HCT116 (cell line): ENCODE measurements at regions not wholly inside any gene's neighbourhood (a gene's known extent, or its start where the extent isn't known, plus 50 kb on each side); places are given as distances from the start of the nearest gene placed in this dataset.
A peak's percentile ranks its signal among the peaks of the same experiment; 100 is the strongest.

Experiments
- ATAC-seq: fragments of 200-7000 bp; cut with Tn5 transposase; 2 replicates; pipeline ENCODE4 v1.9.1; 2020; ENCODE audit warnings: mild to moderate bottlenecking, moderate library complexity
- BruUV-seq: library from RNA; stranded (reverse); fragments of 400-500 nt; replicated peaks from 2 replicates; lab custom pipeline; 2021; lab: Mats Ljungman, UMichigan
- CTCF ChIA-PET: fragments of 300-600 bp; sonication (Branson Sonifier 250); formaldehyde crosslinking; loops from one replicate; lab custom pipeline; 2021; ENCODE audit warnings: antibody characterized with exemption; lab: Charles Lee
- POLR2A ChIA-PET: fragments of 300-600, 350-600 bp; sonication (Branson Sonifier 250); formaldehyde crosslinking; loops from one replicate; lab custom pipeline; 2021; ENCODE audit warnings: antibody characterized with exemption; lab: Charles Lee
- RAD21 ChIA-PET, 2 experiments: fragments of 300-600 bp; sonication (Branson Sonifier 250); formaldehyde crosslinking; loops; one replicate each; lab custom pipeline; 2023; ENCODE audit warnings: low total read pairs in 2 of 2; ENCODE audit not compliant: uncharacterized antibody in 2 of 2, unreplicated experiment in 2 of 2, low non-redundant PET in 1 of 2; lab: Charles Lee
- DNase-seq: peaks from one replicate; pipeline ENCODE4 v3.0.0-alpha.2; 2010; ENCODE audit warnings: low read depth, low spot score
- H2AFZ ChIP-seq: fragments of 200-600 bp; shearing (Covaris generic), sonication (generic); 2 replicates; pipeline ENCODE4 v1.6.1; 2017; ENCODE audit warnings: low read depth, mixed run types, mixed read lengths, antibody characterized with exemption, low read length; ENCODE audit not compliant: poor library complexity, severe bottlenecking
- H3K27ac ChIP-seq: 2 replicates; pipeline ENCODE4 v1.5.1; 2012; ENCODE audit warnings: low read depth, low read length
- H3K27me3 ChIP-seq: fragments of 200-600 bp; sonication (generic); 2 replicates; pipeline ENCODE4 v1.6.1; 2016; ENCODE audit warnings: mixed run types, low read length, mixed read lengths; ENCODE audit not compliant: insufficient read depth
- H3K36me3 ChIP-seq, 2 experiments: fragments of 200-500 bp in 1 of 2; fragments of 200-600 bp in 1 of 2; sonication (Bioruptor generic) in 1 of 2; sonication (generic) in 1 of 2; 2 replicates each; pipeline versions ENCODE4 v1.5.1 to v1.6.1; 2014 to 2016; ENCODE audit warnings: low read length in 2 of 2, inconsistent platforms in 1 of 2, mixed read lengths in 1 of 2, mixed run types in 1 of 2; ENCODE audit not compliant: insufficient read depth in 2 of 2, control insufficient read depth in 1 of 2
- H3K4me1 ChIP-seq, 2 experiments: fragments of 200-600 bp in 1 of 2; sonication (generic) in 1 of 2; 2 replicates each; pipeline versions ENCODE4 v1.5.1 to v1.6.1; 2012 to 2017; ENCODE audit warnings: low read length in 2 of 2, inconsistent platforms in 1 of 2, mild to moderate bottlenecking in 1 of 2, mixed read lengths in 1 of 2, mixed run types in 1 of 2, moderate library complexity in 1 of 2; ENCODE audit not compliant: insufficient read depth in 2 of 2, control insufficient read depth in 1 of 2
- H3K4me2 ChIP-seq: fragments of 200-600 bp; sonication (generic); 2 replicates; pipeline ENCODE4 v1.6.1; 2017; ENCODE audit warnings: mixed run types, low read length, mixed read lengths
- H3K4me3 ChIP-seq, 2 experiments: fragments of 200-600 bp in 1 of 2; sonication (generic) in 1 of 2; replicated peaks in 1 of 2; 2 replicates each; pipeline ENCODE4 v1.5.1; 2011 to 2016; ENCODE audit warnings: low read length in 2 of 2, control low read depth in 1 of 2, low read depth in 1 of 2, mild to moderate bottlenecking in 1 of 2, mixed read lengths in 1 of 2, mixed run types in 1 of 2
- H3K79me2 ChIP-seq: fragments of 200-600 bp; sonication (generic); 2 replicates; pipeline ENCODE4 v1.6.1; 2017; ENCODE audit warnings: mild to moderate bottlenecking, mixed run types, low read length, moderate library complexity, mixed read lengths; ENCODE audit not compliant: insufficient read depth
- H3K9ac ChIP-seq: fragments of 200-600 bp; sonication (generic); 2 replicates; pipeline ENCODE4 v1.6.1; 2016; ENCODE audit warnings: low read length, mixed read lengths
- H3K9me2 ChIP-seq: fragments of 200-600 bp; sonication (generic), shearing (Covaris generic); 2 replicates; pipeline ENCODE4 v1.6.1; 2017; ENCODE audit warnings: mixed run types, mild to moderate bottlenecking, moderate library complexity; ENCODE audit not compliant: insufficient read depth
- H3K9me3 ChIP-seq, 2 experiments: fragments of 200-500 bp in 1 of 2; fragments of 200-600 bp in 1 of 2; sonication (Bioruptor generic) in 1 of 2; sonication (generic) in 1 of 2; 2 replicates each; pipeline ENCODE4 v1.6.1; 2014 to 2017; ENCODE audit warnings: low read length in 2 of 2, mixed read lengths in 2 of 2, inconsistent platforms in 1 of 2, low read depth in 1 of 2, mild to moderate bottlenecking in 1 of 2, mixed run types in 1 of 2, moderate library complexity in 1 of 2; ENCODE audit not compliant: control insufficient read depth in 1 of 2, insufficient read depth in 1 of 2
- H4K20me1 ChIP-seq: fragments of 200-600 bp; sonication (generic), shearing (Covaris generic); 2 replicates; pipeline ENCODE4 v1.6.1; 2017; ENCODE audit warnings: mixed run types, mild to moderate bottlenecking, moderate library complexity; ENCODE audit not compliant: insufficient read depth
- ATF3 ChIP-seq: IDR thresholded peaks from 2 replicates; pipeline ENCODE4 v1.6.1; 2012
- CBX3 ChIP-seq: IDR thresholded peaks from 2 replicates; pipeline ENCODE4 v1.6.1; 2012; ENCODE audit warnings: low read depth
- CEBPB ChIP-seq: IDR thresholded peaks from 2 replicates; pipeline ENCODE4 v1.6.1; 2012; ENCODE audit warnings: low read depth
- CTCF ChIP-seq, 3 experiments: fragments of 200-600 bp in 1 of 3; sonication (generic) in 1 of 3; IDR thresholded peaks in 2 of 3; conservative IDR thresholded peaks in 1 of 3; 2 replicates each; pipeline ENCODE4 v1.5.1; 2012 to 2017; ENCODE audit warnings: low read depth in 2 of 3, low read length in 2 of 3, antibody characterized with exemption in 1 of 3, borderline replicate concordance in 1 of 3, control low read depth in 1 of 3, mild to moderate bottlenecking in 1 of 3, mixed read lengths in 1 of 3, mixed run types in 1 of 3, moderate library complexity in 1 of 3; ENCODE audit not compliant: insufficient read depth in 1 of 3
- EZH2phosphoT487 ChIP-seq: fragments of 200-600 bp; IDR thresholded peaks from 2 replicates; pipeline ENCODE4 v1.6.1; 2018; ENCODE audit warnings: antibody characterized with exemption, borderline replicate concordance
- FOSL1 ChIP-seq: IDR thresholded peaks from 2 replicates; pipeline ENCODE4 v1.6.1; 2012; ENCODE audit warnings: low read depth
- POLR2AphosphoS5 ChIP-seq: IDR thresholded peaks from 2 replicates; pipeline ENCODE4 v1.6.1; 2011; ENCODE audit warnings: mild to moderate bottlenecking, low read depth, low read length, moderate library complexity
- RAD21 ChIP-seq: IDR thresholded peaks from 2 replicates; pipeline ENCODE4 v1.6.1; 2012; ENCODE audit warnings: low read depth, mild to moderate bottlenecking
- SRF ChIP-seq: IDR thresholded peaks from 2 replicates; pipeline ENCODE4 v1.6.1; 2012; ENCODE audit warnings: low read depth
- YY1 ChIP-seq: IDR thresholded peaks from 2 replicates; pipeline ENCODE4 v1.6.1; 2011; ENCODE audit warnings: low read length, low read depth, moderate library complexity, mild to moderate bottlenecking; ENCODE audit not compliant: insufficient replicate concordance; ENCODE audit errors: extremely low read depth
- ZFX ChIP-seq: fragments of 450-650 bp; IDR thresholded peaks from 2 replicates; pipeline ENCODE4 v1.6.1; 2017
- ZNF274 ChIP-seq: fragments of 200-500 bp; sonication (Bioruptor generic); IDR thresholded peaks from 2 replicates; pipeline ENCODE4 v1.6.1; 2014; ENCODE audit warnings: mild to moderate bottlenecking, low read depth, low read length, inconsistent platforms
- intact Hi-C: fragments of 100-400 bp; cut with micrococcal nuclease; formaldehyde crosslinking; loops from 2 replicates; pipeline ENCODE4 v1.10.0; 2022
- TF ChIP-seq, protein P1 (sequence below): IDR thresholded peaks from 2 replicates; pipeline ENCODE4 v1.6.1; 2011; ENCODE audit warnings: mild to moderate bottlenecking, low read length, moderate library complexity; ENCODE audit not compliant: insufficient replicate concordance; ENCODE audit errors: extremely low read depth
- TF ChIP-seq, protein P2 (sequence below): IDR thresholded peaks from 2 replicates; pipeline ENCODE4 v1.6.1; 2012

DNA sequence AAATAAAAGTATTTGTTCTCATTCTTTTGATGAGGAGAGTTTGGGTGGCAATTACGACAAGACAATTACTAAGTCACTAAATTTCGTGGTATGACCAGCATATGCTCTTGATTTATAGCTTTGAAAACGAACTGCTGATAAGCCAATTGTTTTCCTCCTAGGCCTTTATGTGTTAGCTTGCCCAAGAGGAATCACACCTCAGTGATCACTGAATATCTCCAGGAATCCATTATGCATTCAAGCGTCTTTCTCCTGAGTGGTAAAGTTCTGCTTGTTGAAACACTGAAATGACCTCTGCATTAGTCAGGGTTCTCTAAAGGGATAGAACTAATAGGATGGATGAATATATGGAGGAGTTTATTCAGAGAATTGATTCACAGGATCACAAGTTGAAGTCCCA, 677.7 kb upstream of the MEF2C start:
- H3K9ac ChIP-seq: no peak overlapping the region
- H3K36me3 ChIP-seq: no peaks in the 10 kb centered on the region
- H3K4me3 ChIP-seq: no peak overlapping the region
- H3K9me2 ChIP-seq: no peaks in the 10 kb centered on the region
- no peak for TF ChIP-seq EZH2phosphoT487
- no peak for TF ChIP-seq YY1
- no peak for TF ChIP-seq POLR2AphosphoS5
- no peak for TF ChIP-seq FOSL1
- TF ChIP-seq, protein P1, sequence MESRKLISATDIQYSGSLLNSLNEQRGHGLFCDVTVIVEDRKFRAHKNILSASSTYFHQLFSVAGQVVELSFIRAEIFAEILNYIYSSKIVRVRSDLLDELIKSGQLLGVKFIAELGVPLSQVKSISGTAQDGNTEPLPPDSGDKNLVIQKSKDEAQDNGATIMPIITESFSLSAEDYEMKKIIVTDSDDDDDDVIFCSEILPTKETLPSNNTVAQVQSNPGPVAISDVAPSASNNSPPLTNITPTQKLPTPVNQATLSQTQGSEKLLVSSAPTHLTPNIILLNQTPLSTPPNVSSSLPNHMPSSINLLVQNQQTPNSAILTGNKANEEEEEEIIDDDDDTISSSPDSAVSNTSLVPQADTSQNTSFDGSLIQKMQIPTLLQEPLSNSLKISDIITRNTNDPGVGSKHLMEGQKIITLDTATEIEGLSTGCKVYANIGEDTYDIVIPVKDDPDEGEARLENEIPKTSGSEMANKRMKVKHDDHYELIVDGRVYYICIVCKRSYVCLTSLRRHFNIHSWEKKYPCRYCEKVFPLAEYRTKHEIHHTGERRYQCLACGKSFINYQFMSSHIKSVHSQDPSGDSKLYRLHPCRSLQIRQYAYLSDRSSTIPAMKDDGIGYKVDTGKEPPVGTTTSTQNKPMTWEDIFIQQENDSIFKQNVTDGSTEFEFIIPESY: no peak
- CTCF ChIA-PET: no interaction called here
- POLR2A ChIA-PET: no interaction called here
- H3K9me3 ChIP-seq: no peaks in the 10 kb centered on the region
- DNase-seq: no peak
- no peak overlapping the region for H3K4me2 ChIP-seq
- no peaks in the 10 kb centered on the region for H4K20me1 ChIP-seq
- no TSS peak for BruUV-seq
- no peak overlapping the region for H2AFZ ChIP-seq
- ATAC-seq: no peak
- H3K27me3 ChIP-seq: no peaks in the 10 kb centered on the region
- H3K79me2 ChIP-seq: no peaks in the 10 kb centered on the region
- H3K4me1 ChIP-seq: peaks cover 2 to 10% of the 10 kb centered on the region in 2 experiments; a peak in 2 of 4 replicates
- H3K27ac ChIP-seq: no peak overlapping the region
- intact Hi-C loops: no loop called here
- RAD21 ChIA-PET: no interaction called here

GRCh38 chr5:89556215-89556913, 673.4 kb upstream of the MEF2C start:
- Histone ChIP-seq H3K27me3 (no peaks in the 10 kb centered on the region), H3K36me3 (no peaks in the 10 kb centered on the region), H3K27ac (no peak overlapping the region), H3K79me2 (no peaks in the 10 kb centered on the region), H3K9ac (no peak overlapping the region), H3K9me2 (no peaks in the 10 kb centered on the region), H3K4me1 (peaks cover 2 to 14% of the 10 kb centered on the region in 2 experiments; a peak in 3 of 4 replicates), H3K9me3 (no peaks in the 10 kb centered on the region), H3K4me2 (peak overlapping the region; percentile 56; the same call in 1 of the 2 replicates), H2AFZ (peak overlapping the region; percentile 52), H3K4me3 (no peak overlapping the region), H4K20me1 (no peaks in the 10 kb centered on the region)
- BruUV-seq: no TSS peak
- ATAC-seq: peak; percentile 91
- intact Hi-C loops: no loop called here
- peak; percentile 69 for DNase-seq
- ChIA-PET RAD21 (no interaction called here), POLR2A (no interaction called here), CTCF (no interaction called here)
- TF ChIP-seq ATF3 (0 out of 2 replicates have a peak, but pooled peaks have one; percentile 20), ZFX (no peak), ZNF274 (no peak), CEBPB (peak; percentile 92), EZH2phosphoT487 (no peak), CTCF (IDR thresholded peaks at IDR 0.05 in 2 of 3, conservative IDR thresholded peaks at IDR 0.05 in 1 of 3; ENCODE audit: borderline replicate concordance in 1 of 3, insufficient read depth in 1 of 3, low read depth in 2 of 3, low read length in 2 of 3) (no peak), SRF (peak; percentile 49; the same call in 1 of the 2 replicates), RAD21 (no peak), CBX3 (peak; percentile 78; the same call in 1 of the 2 replicates)
- TF ChIP-seq, protein P2, sequence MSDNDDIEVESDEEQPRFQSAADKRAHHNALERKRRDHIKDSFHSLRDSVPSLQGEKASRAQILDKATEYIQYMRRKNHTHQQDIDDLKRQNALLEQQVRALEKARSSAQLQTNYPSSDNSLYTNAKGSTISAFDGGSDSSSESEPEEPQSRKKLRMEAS: no peak
